Skeletal muscle satellite cell (primary cell): ENCODE measurements at regions not wholly inside any gene's neighbourhood (a gene's known extent, or its start where the extent isn't known, plus 50 kb on each side); places are given as distances from the start of the nearest gene placed in this dataset.
"Not testable (repeated sequence)": the region's sequence is repeated elsewhere in the genome, so short reads cannot be mapped to it uniquely, and the experiment has no call there.

Source experiments
- H3K27me3 ChIP-seq: 2 replicates; pipeline ENCODE4 v1.7.0; 2013; ENCODE audit warnings: low read length; ENCODE audit not compliant: control insufficient read depth, insufficient read depth
- H3K36me3 ChIP-seq: 2 replicates; pipeline ENCODE4 v1.7.0; 2013; ENCODE audit warnings: mild to moderate bottlenecking, control low read depth, low read length; ENCODE audit not compliant: insufficient read depth
- H3K4me1 ChIP-seq: 2 replicates; pipeline ENCODE4 v1.7.0; 2013; ENCODE audit warnings: low read length; ENCODE audit not compliant: control insufficient read depth, insufficient read depth
- H3K4me2 ChIP-seq: 2 replicates; pipeline ENCODE4 v1.7.0; 2013; ENCODE audit warnings: mild to moderate bottlenecking, low read length
- H3K4me3 ChIP-seq: 2 replicates; pipeline ENCODE4 v1.7.0; 2013; ENCODE audit warnings: low read length
- H3K9ac ChIP-seq: 2 replicates; pipeline ENCODE4 v1.7.0; 2013; ENCODE audit warnings: mild to moderate bottlenecking, low read depth, low read length, moderate library complexity
- H3K9me3 ChIP-seq: replicated peaks from 2 replicates; pipeline ENCODE4 v1.7.0; 2013; ENCODE audit warnings: mild to moderate bottlenecking, control low read depth, low read length

DNA sequence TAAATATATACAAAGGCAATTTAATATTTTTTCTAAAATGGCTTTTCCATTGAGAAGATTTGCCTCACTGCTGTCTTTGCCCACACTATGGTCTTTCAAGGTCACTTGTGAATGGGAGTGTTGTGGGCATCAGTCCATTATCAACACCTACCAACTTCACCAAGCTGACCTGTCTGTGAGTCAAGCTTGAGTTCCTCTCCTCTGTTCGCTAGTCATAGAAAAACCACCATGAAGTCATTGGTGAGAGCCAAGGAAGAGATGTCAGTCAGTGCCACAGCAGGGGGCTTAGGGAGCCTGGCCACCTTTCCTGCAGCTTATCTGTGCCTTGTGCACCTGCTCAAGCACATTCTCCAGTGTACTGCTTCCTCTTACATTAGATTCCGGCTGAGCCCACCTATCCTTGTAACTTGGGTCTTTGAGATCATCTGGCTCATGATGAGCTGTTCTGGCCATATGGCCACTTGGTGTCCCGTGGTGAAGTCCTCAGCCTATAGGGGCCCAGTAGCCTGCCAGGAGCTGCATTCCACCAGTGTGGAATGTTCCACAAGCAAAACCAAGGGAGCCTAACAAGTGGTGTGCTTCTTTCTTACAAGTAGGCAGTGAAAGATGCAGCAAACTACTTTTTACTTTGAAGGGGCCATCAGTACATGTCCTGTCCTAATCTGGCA, 80.8 kb upstream of the C12orf71 start:
- no peaks in the 10 kb centered on the region for H3K9me3 ChIP-seq
- H3K27me3 ChIP-seq, result no peaks in the 10 kb centered on the region
- H3K36me3 ChIP-seq, result no peaks in the 10 kb centered on the region
- peak overlapping the region; percentile 42 for H3K4me2 ChIP-seq
- H3K9ac ChIP-seq, result no peak overlapping the region
- H3K4me3 ChIP-seq, result no peak overlapping the region
- peaks cover 33% of the 10 kb centered on the region for H3K4me1 ChIP-seq

DNA sequence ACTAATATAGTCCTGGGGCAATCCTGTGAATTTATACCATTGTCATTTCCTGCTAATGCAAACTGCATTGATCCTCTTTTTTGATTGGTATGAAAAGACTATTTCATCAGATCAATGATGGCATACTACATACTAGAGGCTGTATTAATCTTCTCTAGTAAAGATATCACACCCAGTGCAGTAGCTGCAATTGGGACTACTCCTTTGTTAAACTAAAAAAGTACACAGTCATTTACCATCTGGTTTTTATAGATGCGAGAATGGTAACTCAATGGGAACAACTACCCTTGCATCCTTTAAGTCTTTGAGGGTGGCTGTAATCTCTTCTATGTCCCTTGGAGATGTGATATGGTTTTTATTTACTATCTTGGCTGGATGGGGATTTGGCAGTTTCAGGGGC, 80.2 kb upstream of the STK38L start:
- Histone ChIP-seq H3K36me3 (no peaks in the 10 kb centered on the region), H3K9ac (no peak overlapping the region), H3K4me1 (peaks cover 33% of the 10 kb centered on the region), H3K4me3 (no peak overlapping the region), H3K27me3 (no peaks in the 10 kb centered on the region), H3K4me2 (no peak overlapping the region), H3K9me3 (no peaks in the 10 kb centered on the region)

GRCh38 chr12:27164330-27165040, 79.6 kb upstream of the STK38L start:
- Histone ChIP-seq H3K27me3 (no peaks in the 10 kb centered on the region), H3K4me3 (no peak overlapping the region), H3K4me1 (peaks cover 33% of the 10 kb centered on the region), H3K36me3 (no peaks in the 10 kb centered on the region), H3K4me2 (no peak overlapping the region), H3K9me3 (no peaks in the 10 kb centered on the region), H3K9ac (no peak overlapping the region)

- not testable (repeated sequence) for H3K4me2 ChIP-seq, H3K27me3 ChIP-seq, H3K36me3 ChIP-seq, H3K9ac ChIP-seq, H3K9me3 ChIP-seq, H3K4me3 ChIP-seq
- peaks cover 31% of the 10 kb centered on the region for H3K4me1 ChIP-seq
Observed at GRCh38 chr12:27165958-27166357, 78.1 kb upstream of the STK38L start.

DNA sequence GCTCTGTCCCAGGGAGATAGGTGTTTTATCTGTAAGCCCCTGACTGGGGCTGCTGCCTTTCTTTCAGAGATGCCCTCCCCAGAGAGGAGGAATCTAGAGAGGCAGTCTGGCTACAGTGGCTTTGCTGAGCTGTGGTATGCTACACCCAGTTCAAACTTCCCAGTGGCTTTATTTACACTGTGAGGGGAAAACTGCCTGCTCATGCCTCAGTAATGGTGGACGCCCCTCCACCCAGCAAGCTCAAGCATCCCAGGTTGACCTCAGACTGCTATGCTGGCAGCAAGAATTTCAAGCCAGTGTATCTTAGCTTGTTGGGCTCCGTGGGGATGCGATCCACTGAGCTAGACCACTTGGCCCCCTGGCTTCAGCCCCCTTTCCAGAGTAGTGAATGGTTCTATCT, 72.6 kb upstream of the STK38L start:
- H3K4me3 ChIP-seq, H3K9me3 ChIP-seq, H3K27me3 ChIP-seq, H3K4me2 ChIP-seq, H3K4me1 ChIP-seq, H3K9ac ChIP-seq, H3K36me3 ChIP-seq: not testable (repeated sequence)

DNA sequence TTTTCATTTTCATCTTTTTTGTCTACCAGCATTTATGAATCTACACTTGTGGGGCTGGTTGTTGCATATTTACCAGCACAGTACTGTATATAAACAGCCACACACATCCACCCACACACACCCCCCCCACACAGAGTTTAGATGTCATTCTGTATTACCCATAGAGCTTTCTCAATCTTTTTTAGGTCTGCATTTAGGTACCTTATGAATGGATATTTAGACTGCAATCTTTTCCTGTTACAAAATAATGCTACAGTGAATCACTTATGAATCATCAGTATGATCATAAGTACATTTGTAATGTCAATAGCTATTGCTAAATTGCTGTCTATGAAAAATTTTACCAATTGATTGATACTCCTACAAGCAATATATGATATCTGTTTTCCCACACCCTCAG, 67.3 kb upstream of the STK38L start:
- peak overlapping the region; percentile 64 for H3K4me2 ChIP-seq
- H3K9me3 ChIP-seq, result no peaks in the 10 kb centered on the region
- no peak overlapping the region for H3K4me3 ChIP-seq
- H3K36me3 ChIP-seq, result no peaks in the 10 kb centered on the region
- no peaks in the 10 kb centered on the region for H3K27me3 ChIP-seq
- peak overlapping the region; percentile 29 for H3K9ac ChIP-seq
- H3K4me1 ChIP-seq, result peaks cover 53% of the 10 kb centered on the region

DNA sequence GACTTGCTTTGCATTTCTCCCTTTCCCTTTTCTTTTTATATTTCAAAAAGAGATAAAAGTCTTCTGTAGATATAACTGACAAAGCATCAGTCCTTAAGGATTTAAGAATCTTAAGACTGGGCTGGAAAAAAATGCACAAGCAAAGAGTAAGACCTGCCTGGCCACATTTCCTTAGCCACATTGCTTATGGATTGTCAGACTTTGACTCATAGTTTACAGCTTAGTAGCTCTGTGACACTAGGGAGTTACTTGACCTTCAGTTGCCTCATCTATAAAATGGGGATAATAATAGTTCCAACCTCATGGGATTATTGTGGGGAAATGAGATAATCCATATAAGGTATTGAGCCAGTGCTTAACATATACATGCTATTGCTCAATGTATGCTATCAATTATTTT, 66.4 kb upstream of the STK38L start:
- peaks cover 53% of the 10 kb centered on the region for H3K4me1 ChIP-seq
- H3K9me3 ChIP-seq, result no peaks in the 10 kb centered on the region
- H3K27me3 ChIP-seq, result no peaks in the 10 kb centered on the region
- no peaks in the 10 kb centered on the region for H3K36me3 ChIP-seq
- peak overlapping the region; percentile 29 for H3K9ac ChIP-seq
- H3K4me3 ChIP-seq, result no peak overlapping the region
- peak overlapping the region; percentile 52 for H3K4me2 ChIP-seq

DNA sequence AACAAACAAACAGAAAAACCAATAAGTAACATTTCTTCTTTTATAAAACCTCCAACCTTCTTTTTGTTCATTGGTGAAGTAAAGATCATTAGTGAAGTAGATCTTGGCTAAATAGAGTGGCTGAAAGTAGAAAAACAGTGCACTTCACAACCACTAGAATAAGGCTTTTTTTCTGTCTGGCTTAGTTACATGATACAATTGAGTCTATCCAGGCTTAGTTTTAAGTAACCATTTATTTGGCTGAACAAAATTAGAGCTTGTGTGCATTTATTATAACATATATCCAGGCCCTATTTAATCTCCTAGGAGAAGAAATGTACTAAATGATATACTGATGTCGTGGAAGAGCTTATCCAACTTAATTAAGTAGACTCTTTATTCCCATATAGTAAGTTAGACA, 65.8 kb upstream of the STK38L start:
- no peak overlapping the region for H3K4me2 ChIP-seq
- no peak overlapping the region for H3K4me3 ChIP-seq
- no peaks in the 10 kb centered on the region for H3K27me3 ChIP-seq
- H3K36me3 ChIP-seq, result no peaks in the 10 kb centered on the region
- H3K4me1 ChIP-seq, result peaks cover 53% of the 10 kb centered on the region
- H3K9me3 ChIP-seq, result no peaks in the 10 kb centered on the region
- no peak overlapping the region for H3K9ac ChIP-seq

DNA sequence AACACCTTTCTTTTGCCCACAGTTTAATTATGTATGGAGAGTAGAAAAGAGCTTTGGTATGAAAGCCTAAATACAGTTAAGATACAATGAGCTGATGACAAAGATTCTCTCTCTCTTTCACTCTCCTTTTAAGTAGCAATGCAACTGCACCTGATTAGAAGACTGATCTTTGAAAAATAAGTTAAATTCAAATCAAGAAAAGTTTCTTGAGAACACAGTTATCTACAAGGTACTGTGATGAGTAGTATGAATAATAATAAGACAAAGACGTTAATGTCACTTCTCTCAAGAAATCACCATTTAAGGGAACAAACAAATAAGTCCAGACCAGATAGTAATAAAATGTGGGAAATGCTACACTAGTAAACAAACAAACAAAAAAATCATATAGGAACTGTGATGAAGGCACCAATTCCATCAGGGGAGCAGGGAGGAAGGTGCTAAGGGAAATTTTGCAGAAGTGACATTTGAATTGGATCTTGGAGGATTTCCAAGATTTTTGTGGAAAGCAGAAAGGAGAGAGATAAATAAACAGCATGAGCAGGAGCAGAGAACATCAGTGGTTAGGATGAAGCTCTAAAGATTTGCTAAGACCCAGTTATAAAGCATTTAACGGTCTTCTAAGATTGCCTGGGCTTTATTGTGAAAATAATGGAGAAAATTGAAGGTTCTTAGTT, 65.2 kb upstream of the STK38L start:
- no peak overlapping the region for H3K9ac ChIP-seq
- H3K27me3 ChIP-seq, result no peaks in the 10 kb centered on the region
- peaks cover 53% of the 10 kb centered on the region for H3K4me1 ChIP-seq
- H3K36me3 ChIP-seq, result no peaks in the 10 kb centered on the region
- peak overlapping the region; percentile 32 for H3K4me2 ChIP-seq
- no peaks in the 10 kb centered on the region for H3K9me3 ChIP-seq
- no peak overlapping the region for H3K4me3 ChIP-seq

GRCh38 chr12:27179400-27180214, 64.5 kb upstream of the STK38L start:
- Histone ChIP-seq H3K4me1 (peaks cover 53% of the 10 kb centered on the region), H3K9me3 (no peaks in the 10 kb centered on the region), H3K27me3 (no peaks in the 10 kb centered on the region), H3K9ac (peak overlapping the region; percentile 10), H3K4me2 (peak overlapping the region; percentile 46), H3K4me3 (no peak overlapping the region), H3K36me3 (no peaks in the 10 kb centered on the region)

- H3K9me3 ChIP-seq, result no peaks in the 10 kb centered on the region
- H3K36me3 ChIP-seq, result no peaks in the 10 kb centered on the region
- no peak overlapping the region for H3K9ac ChIP-seq
- H3K27me3 ChIP-seq, result no peaks in the 10 kb centered on the region
- H3K4me2 ChIP-seq, result no peak overlapping the region
- no peak overlapping the region for H3K4me3 ChIP-seq
- H3K4me1 ChIP-seq, result peaks cover 63% of the 10 kb centered on the region
Observed at GRCh38 chr12:27180906-27181505, 63.1 kb upstream of the STK38L start.
